ENCODE measurements at regions not wholly inside any gene's neighbourhood (a gene's known extent, or its start where the extent isn't known, plus 50 kb on each side); places are given as distances from the start of the nearest gene placed in this dataset.

DNA sequence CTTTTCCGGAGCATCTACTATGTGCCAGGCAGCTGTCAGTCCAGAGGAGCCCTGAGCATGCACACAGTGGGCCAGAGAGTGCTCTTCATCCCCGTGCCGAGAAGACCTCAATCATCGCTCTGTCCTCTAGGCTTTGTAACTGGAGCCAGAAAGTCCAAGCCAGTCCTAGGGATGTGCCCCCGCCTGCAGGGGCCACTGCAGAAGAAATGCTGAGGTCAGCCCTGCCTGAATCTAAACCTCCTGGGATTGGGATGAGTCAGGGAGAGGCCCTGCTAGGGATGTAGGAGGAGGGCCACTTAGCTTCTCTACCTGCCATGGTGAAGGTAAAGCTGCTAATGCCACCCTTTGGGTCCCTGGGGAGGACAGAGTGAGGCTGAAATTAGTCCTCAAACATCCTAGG lies 146.8 kb downstream of the CDC5L start:
- Histone ChIP-seq H3K56ac (ENCODE audit: insufficient read length, low read depth, low read length) (no peak overlapping the region), H3K4ac (ENCODE audit: low read depth, low read length) (no peak overlapping the region), H3K4me1 (ENCODE audit: insufficient read depth, low read length) (no peaks in the 10 kb centered on the region), H3K9ac (ENCODE audit: extremely low read depth, insufficient read length, low read length) (no peak overlapping the region), H2BK12ac (ENCODE audit: insufficient read length, low read depth, low read length) (no peak overlapping the region), H2AFZ (ENCODE audit: low read length) (no peak overlapping the region), H4K20me1 (ENCODE audit: control insufficient read depth, insufficient read depth, insufficient read length) (no peaks in the 10 kb centered on the region), H4K5ac (ENCODE audit: insufficient read length, low read depth, low read length) (no peak overlapping the region), H3K27me3 (ENCODE audit: insufficient read depth, low read length) (no peaks in the 10 kb centered on the region), H3K79me2 (ENCODE audit: insufficient read depth, low read length) (no peaks in the 10 kb centered on the region), H2BK20ac (ENCODE audit: low read depth, low read length, poor library complexity, severe bottlenecking) (no peak overlapping the region), H3K23me2 (ENCODE audit: insufficient read length, low read depth, low read length, poor library complexity, severe bottlenecking) (no peaks in the 10 kb centered on the region), H3T11ph (ENCODE audit: low read length) (no peak overlapping the region), H4K8ac (replicated peaks; ENCODE audit: insufficient read length, low read depth, low read length) (no peak overlapping the region), H3K9me3 (ENCODE audit: control insufficient read depth, low read depth, low read length) (no peaks in the 10 kb centered on the region), H4K91ac (ENCODE audit: insufficient read length, low read depth, low read length) (no peak overlapping the region), H3K14ac (ENCODE audit: insufficient read depth, low read length) (no peak overlapping the region; the same call in 1 of the 2 replicates), H3K27ac (ENCODE audit: insufficient read length, low read depth, low read length) (no peak overlapping the region), H2AK5ac (ENCODE audit: insufficient read length, low read length) (no peak overlapping the region), H3K18ac (ENCODE audit: insufficient read length, low read depth, low read length) (no peak overlapping the region), H3K79me1 (ENCODE audit: insufficient read depth, low read depth, low read length, poor library complexity, severe bottlenecking) (no peaks in the 10 kb centered on the region), H3K4me2 (ENCODE audit: insufficient read depth, insufficient read length, low read length) (no peak overlapping the region), H3K23ac (ENCODE audit: insufficient read length, low read depth, low read length) (no peak overlapping the region), H2BK5ac (ENCODE audit: insufficient read length, low read length) (no peak overlapping the region), H2BK120ac (ENCODE audit: low read depth, low read length, poor library complexity, severe bottlenecking) (no peak overlapping the region), H2BK15ac (ENCODE audit: low read depth, low read length) (no peak overlapping the region)
- H3K27ac Mint-ChIP-seq: no peak overlapping the region
- H3K9me3 Mint-ChIP-seq: no peaks in the 10 kb centered on the region; a peak in 1 of 5 replicates
- H3K27me3 Mint-ChIP-seq (ENCODE audit: low read depth): peaks cover 4% of the 10 kb centered on the region
- peak; percentile 28 for DNase-seq
- TF ChIP-seq, protein P1, sequence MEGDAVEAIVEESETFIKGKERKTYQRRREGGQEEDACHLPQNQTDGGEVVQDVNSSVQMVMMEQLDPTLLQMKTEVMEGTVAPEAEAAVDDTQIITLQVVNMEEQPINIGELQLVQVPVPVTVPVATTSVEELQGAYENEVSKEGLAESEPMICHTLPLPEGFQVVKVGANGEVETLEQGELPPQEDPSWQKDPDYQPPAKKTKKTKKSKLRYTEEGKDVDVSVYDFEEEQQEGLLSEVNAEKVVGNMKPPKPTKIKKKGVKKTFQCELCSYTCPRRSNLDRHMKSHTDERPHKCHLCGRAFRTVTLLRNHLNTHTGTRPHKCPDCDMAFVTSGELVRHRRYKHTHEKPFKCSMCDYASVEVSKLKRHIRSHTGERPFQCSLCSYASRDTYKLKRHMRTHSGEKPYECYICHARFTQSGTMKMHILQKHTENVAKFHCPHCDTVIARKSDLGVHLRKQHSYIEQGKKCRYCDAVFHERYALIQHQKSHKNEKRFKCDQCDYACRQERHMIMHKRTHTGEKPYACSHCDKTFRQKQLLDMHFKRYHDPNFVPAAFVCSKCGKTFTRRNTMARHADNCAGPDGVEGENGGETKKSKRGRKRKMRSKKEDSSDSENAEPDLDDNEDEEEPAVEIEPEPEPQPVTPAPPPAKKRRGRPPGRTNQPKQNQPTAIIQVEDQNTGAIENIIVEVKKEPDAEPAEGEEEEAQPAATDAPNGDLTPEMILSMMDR (conservative IDR thresholded peaks at IDR 0.05): no peak
- H3K4me1 Mint-ChIP-seq: peaks cover 9 to 16% of the 10 kb centered on the region in 2 experiments
- no peaks in the 10 kb centered on the region for H3K36me3 Mint-ChIP-seq (ENCODE audit: insufficient read depth in 1 of 3, low read depth in 3 of 3)
- no peak overlapping the region for H3K4me3 Mint-ChIP-seq
- no CpG with 5 or more reads among the region's 5 CpGs for WGBS (ENCODE audit: extremely low coverage, insufficient read length, low lambda C conversion rate)

Measured in H9 (cell line).